ENCODE measurements at regions not wholly inside any gene's neighbourhood (a gene's known extent, or its start where the extent isn't known, plus 50 kb on each side); places are given as distances from the start of the nearest gene placed in this dataset.

GRCh38 chr12:130101370-130101769 lies 60.9 kb upstream of the FZD10 start:
- Histone ChIP-seq H3K9me3 (no peaks in the 10 kb centered on the region), H3K36me3 (ENCODE audit: insufficient read depth in 1 of 2, low read depth in 1 of 2) (no peaks in the 10 kb centered on the region), H3K4me1 (no peaks in the 10 kb centered on the region), H3K27me3 (ENCODE audit: insufficient read depth in 3 of 3, low read length in 2 of 3) (peaks cover 0 to 6% (median 4%) of the 10 kb centered on the region in 3 donors), H3K27ac (no peak overlapping the region), H3K4me3 (no peak overlapping the region)
- intact Hi-C loops (cut with DNase I): no loop called here
- no peak for ATAC-seq
- no peak for DNase-seq
- WGBS, 3 donors: 34 to 38% (median 34%) methylated on average over 7 of the region's 7 CpGs
- TF ChIP-seq, protein P1, sequence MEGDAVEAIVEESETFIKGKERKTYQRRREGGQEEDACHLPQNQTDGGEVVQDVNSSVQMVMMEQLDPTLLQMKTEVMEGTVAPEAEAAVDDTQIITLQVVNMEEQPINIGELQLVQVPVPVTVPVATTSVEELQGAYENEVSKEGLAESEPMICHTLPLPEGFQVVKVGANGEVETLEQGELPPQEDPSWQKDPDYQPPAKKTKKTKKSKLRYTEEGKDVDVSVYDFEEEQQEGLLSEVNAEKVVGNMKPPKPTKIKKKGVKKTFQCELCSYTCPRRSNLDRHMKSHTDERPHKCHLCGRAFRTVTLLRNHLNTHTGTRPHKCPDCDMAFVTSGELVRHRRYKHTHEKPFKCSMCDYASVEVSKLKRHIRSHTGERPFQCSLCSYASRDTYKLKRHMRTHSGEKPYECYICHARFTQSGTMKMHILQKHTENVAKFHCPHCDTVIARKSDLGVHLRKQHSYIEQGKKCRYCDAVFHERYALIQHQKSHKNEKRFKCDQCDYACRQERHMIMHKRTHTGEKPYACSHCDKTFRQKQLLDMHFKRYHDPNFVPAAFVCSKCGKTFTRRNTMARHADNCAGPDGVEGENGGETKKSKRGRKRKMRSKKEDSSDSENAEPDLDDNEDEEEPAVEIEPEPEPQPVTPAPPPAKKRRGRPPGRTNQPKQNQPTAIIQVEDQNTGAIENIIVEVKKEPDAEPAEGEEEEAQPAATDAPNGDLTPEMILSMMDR (IDR thresholded peaks at IDR 0.05): no peak

- Histone ChIP-seq H3K4me1 (no peaks in the 10 kb centered on the region), H3K27ac (no peak overlapping the region), H3K36me3 (ENCODE audit: insufficient read depth in 1 of 2, low read depth in 1 of 2) (no peaks in the 10 kb centered on the region), H3K9me3 (no peaks in the 10 kb centered on the region), H3K4me3 (no peak overlapping the region), H3K27me3 (ENCODE audit: insufficient read depth in 3 of 3, low read length in 2 of 3) (peaks cover 0 to 6% (median 1%) of the 10 kb centered on the region in 3 donors)
- TF ChIP-seq, protein P1 (IDR thresholded peaks at IDR 0.05): no peak
- DNase-seq: no peak
- intact Hi-C loops (cut with DNase I): no loop called here
- no peak for ATAC-seq
- 90 to 96% (median 94%) methylated on average over 3 of the region's 3 CpGs for WGBS, 3 donors
These were observed 60.0 kb upstream of the FZD10 start for GRCh38 chr12:130102266-130102665.

GRCh38 chr12:130104571-130105106 lies 57.6 kb upstream of the FZD10 start:
- WGBS, 3 donors: 1 to 2% (median 1%) methylated on average over 16 of the region's 16 CpGs
- ATAC-seq (no peak), DNase-seq (no peak)
- TF ChIP-seq, protein P1 (IDR thresholded peaks at IDR 0.05): no peak
- Histone ChIP-seq H3K27me3 (ENCODE audit: insufficient read depth in 3 of 3, low read length in 2 of 3) (peaks cover 0 to 6% (median 1%) of the 10 kb centered on the region in 3 donors), H3K4me1 (no peaks in the 10 kb centered on the region), H3K9me3 (no peaks in the 10 kb centered on the region), H3K27ac (no peak overlapping the region), H3K4me3 (no peak overlapping the region), H3K36me3 (ENCODE audit: insufficient read depth in 1 of 2, low read depth in 1 of 2) (no peaks in the 10 kb centered on the region)
- intact Hi-C loops (cut with DNase I): no loop called here

GRCh38 chr12:130109062-130109945 lies 53.0 kb upstream of the FZD10 start:
- intact Hi-C loops (cut with DNase I): no loop called here
- TF ChIP-seq, protein P1 (IDR thresholded peaks at IDR 0.05): no peak
- DNase-seq: no peak
- no peak for ATAC-seq
- no peaks in the 10 kb centered on the region for H3K9me3 ChIP-seq
- no peak overlapping the region for H3K27ac ChIP-seq
- no peaks in the 10 kb centered on the region for H3K36me3 ChIP-seq (ENCODE audit: insufficient read depth in 1 of 2, low read depth in 1 of 2)
- H3K4me1 ChIP-seq: no peaks in the 10 kb centered on the region
- WGBS, 3 donors: 92 to 94% (median 93%) methylated on average over 16 of the region's 16 CpGs
- peaks cover 0 to 6% (median 2%) of the 10 kb centered on the region in 3 donors for H3K27me3 ChIP-seq (ENCODE audit: insufficient read depth in 3 of 3, low read length in 2 of 3)
- H3K4me3 ChIP-seq: no peak overlapping the region

Measured in psoas muscle (tissue), 7 donors.